ENCODE measurements at regions not wholly inside any gene's neighbourhood (a gene's known extent, or its start where the extent isn't known, plus 50 kb on each side); places are given as distances from the start of the nearest gene placed in this dataset.

- DNase-seq (no peak), ATAC-seq (ENCODE audit: low read depth) (no peak)
- H3K9ac ChIP-seq (ENCODE audit: low read length) = no peak overlapping the region
- H3K27me3 Mint-ChIP-seq = no peaks in the 10 kb centered on the region
- ChIA-PET POLR2A (no interaction called here), CTCF (no interaction called here)
- no peaks in the 10 kb centered on the region for H3K27me3 ChIP-seq (replicated peaks in 1 of 4; ENCODE audit: control extremely low read depth in 1 of 4, control insufficient read depth in 3 of 4, insufficient read depth in 4 of 4, low read length in 3 of 4)
- H3K9me3 Mint-ChIP-seq (ENCODE audit: insufficient read depth) = no peaks in the 10 kb centered on the region
- no peaks in the 10 kb centered on the region for H3K36me3 ChIP-seq (replicated peaks in 1 of 2; ENCODE audit: control extremely low read depth in 1 of 2, control insufficient read depth in 1 of 2, extremely low read depth in 1 of 2, insufficient read depth in 2 of 2, low read length in 1 of 2)
- H3K27ac ChIP-seq (ENCODE audit: low read length in 2 of 2) = no peak overlapping the region
- no peaks in the 10 kb centered on the region for H3K4me1 ChIP-seq (ENCODE audit: control insufficient read depth in 2 of 2, insufficient read depth in 2 of 2, low read length in 2 of 2)
- no peaks in the 10 kb centered on the region for H3K79me2 ChIP-seq (ENCODE audit: control insufficient read depth, insufficient read depth, low read length)
- H3K4me3 ChIP-seq (ENCODE audit: control extremely low read depth in 1 of 5, extremely low read depth in 1 of 5, insufficient read depth in 1 of 5, low read depth in 2 of 5, low read length in 4 of 5) = no peak overlapping the region
- intact Hi-C loops (cut with micrococcal nuclease) = no loop called here
- H2AFZ ChIP-seq (ENCODE audit: insufficient read depth, low read depth, low read length, poor library complexity, severe bottlenecking) = no peak overlapping the region
- no peak overlapping the region for H3K4me2 ChIP-seq (replicated peaks; ENCODE audit: low read depth, low read length, poor library complexity, severe bottlenecking)
- H3K27ac Mint-ChIP-seq = no peak overlapping the region
- no peaks in the 10 kb centered on the region for H4K20me1 ChIP-seq (ENCODE audit: control insufficient read depth, insufficient read depth, low read length, poor library complexity, severe bottlenecking)
- no peaks in the 10 kb centered on the region for H3K4me1 Mint-ChIP-seq
- H3K9me3 ChIP-seq (ENCODE audit: control extremely low read depth in 1 of 3, control insufficient read depth in 2 of 3, insufficient read depth in 1 of 3, low read length in 2 of 3) = no peaks in the 10 kb centered on the region
- H3K4me3 Mint-ChIP-seq = no peak overlapping the region
- WGBS (ENCODE audit: insufficient coverage) = 93% methylated on average over 3 of the region's 4 CpGs
- TF ChIP-seq, protein P1, sequence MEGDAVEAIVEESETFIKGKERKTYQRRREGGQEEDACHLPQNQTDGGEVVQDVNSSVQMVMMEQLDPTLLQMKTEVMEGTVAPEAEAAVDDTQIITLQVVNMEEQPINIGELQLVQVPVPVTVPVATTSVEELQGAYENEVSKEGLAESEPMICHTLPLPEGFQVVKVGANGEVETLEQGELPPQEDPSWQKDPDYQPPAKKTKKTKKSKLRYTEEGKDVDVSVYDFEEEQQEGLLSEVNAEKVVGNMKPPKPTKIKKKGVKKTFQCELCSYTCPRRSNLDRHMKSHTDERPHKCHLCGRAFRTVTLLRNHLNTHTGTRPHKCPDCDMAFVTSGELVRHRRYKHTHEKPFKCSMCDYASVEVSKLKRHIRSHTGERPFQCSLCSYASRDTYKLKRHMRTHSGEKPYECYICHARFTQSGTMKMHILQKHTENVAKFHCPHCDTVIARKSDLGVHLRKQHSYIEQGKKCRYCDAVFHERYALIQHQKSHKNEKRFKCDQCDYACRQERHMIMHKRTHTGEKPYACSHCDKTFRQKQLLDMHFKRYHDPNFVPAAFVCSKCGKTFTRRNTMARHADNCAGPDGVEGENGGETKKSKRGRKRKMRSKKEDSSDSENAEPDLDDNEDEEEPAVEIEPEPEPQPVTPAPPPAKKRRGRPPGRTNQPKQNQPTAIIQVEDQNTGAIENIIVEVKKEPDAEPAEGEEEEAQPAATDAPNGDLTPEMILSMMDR (IDR thresholded peaks at IDR 0.05) = no peak
- no peak for TF ChIP-seq EZH2 (IDR thresholded peaks at IDR 0.05; ENCODE audit: borderline replicate concordance, insufficient read depth, low read depth, low read length, poor library complexity, severe bottlenecking)
Measured at GRCh38 chr4:64559571-64559970, 150.3 kb upstream of the TECRL start.

DNA sequence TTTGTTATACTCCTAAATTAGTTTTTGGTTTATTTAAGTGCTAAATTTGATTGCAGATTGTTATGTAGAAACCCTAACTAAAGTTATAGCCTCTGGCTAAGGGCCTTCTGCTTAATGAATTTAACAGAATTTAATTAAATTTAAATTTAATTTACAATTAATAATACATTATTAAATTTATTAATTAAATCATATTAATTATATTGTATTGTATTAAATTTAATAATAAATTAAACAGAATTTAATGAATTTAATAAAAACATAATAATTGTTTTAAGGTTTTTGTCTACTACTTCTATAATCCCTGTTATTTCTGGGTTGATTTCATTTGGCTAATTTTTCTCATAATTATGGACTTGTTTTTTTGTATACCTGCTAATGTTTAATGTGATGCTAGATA, 141.9 kb upstream of the TECRL start:
- H3K79me2 ChIP-seq (ENCODE audit: control insufficient read depth, insufficient read depth, low read length) = no peaks in the 10 kb centered on the region
- DNase-seq (no peak), ATAC-seq (ENCODE audit: low read depth) (no peak)
- ChIA-PET POLR2A (no interaction called here), CTCF (no interaction called here)
- no peak overlapping the region for H3K27ac Mint-ChIP-seq
- H3K4me3 Mint-ChIP-seq = no peak overlapping the region
- H3K9me3 ChIP-seq (ENCODE audit: control extremely low read depth in 1 of 3, control insufficient read depth in 2 of 3, insufficient read depth in 1 of 3, low read length in 2 of 3) = no peaks in the 10 kb centered on the region
- H4K20me1 ChIP-seq (ENCODE audit: control insufficient read depth, insufficient read depth, low read length, poor library complexity, severe bottlenecking) = no peaks in the 10 kb centered on the region
- H3K27me3 ChIP-seq (replicated peaks in 1 of 4; ENCODE audit: control extremely low read depth in 1 of 4, control insufficient read depth in 3 of 4, insufficient read depth in 4 of 4, low read length in 3 of 4) = no peaks in the 10 kb centered on the region
- no peaks in the 10 kb centered on the region for H3K36me3 ChIP-seq (replicated peaks in 1 of 2; ENCODE audit: control extremely low read depth in 1 of 2, control insufficient read depth in 1 of 2, extremely low read depth in 1 of 2, insufficient read depth in 2 of 2, low read length in 1 of 2)
- no peak overlapping the region for H3K4me3 ChIP-seq (ENCODE audit: control extremely low read depth in 1 of 5, extremely low read depth in 1 of 5, insufficient read depth in 1 of 5, low read depth in 2 of 5, low read length in 4 of 5)
- no peaks in the 10 kb centered on the region for H3K4me1 Mint-ChIP-seq
- no peak overlapping the region for H3K4me2 ChIP-seq (replicated peaks; ENCODE audit: low read depth, low read length, poor library complexity, severe bottlenecking)
- no peak overlapping the region for H3K27ac ChIP-seq (ENCODE audit: low read length in 2 of 2)
- H2AFZ ChIP-seq (ENCODE audit: insufficient read depth, low read depth, low read length, poor library complexity, severe bottlenecking) = no peak overlapping the region
- no peak overlapping the region for H3K9ac ChIP-seq (ENCODE audit: low read length)
- no peaks in the 10 kb centered on the region for H3K27me3 Mint-ChIP-seq
- H3K4me1 ChIP-seq (ENCODE audit: control insufficient read depth in 2 of 2, insufficient read depth in 2 of 2, low read length in 2 of 2) = no peaks in the 10 kb centered on the region
- no peaks in the 10 kb centered on the region for H3K9me3 Mint-ChIP-seq (ENCODE audit: insufficient read depth)
- TF ChIP-seq EZH2 (IDR thresholded peaks at IDR 0.05; ENCODE audit: borderline replicate concordance, insufficient read depth, low read depth, low read length, poor library complexity, severe bottlenecking) = no peak
- TF ChIP-seq, protein P1 (IDR thresholded peaks at IDR 0.05) = no peak
- intact Hi-C loops (cut with micrococcal nuclease) = no loop called here

All from B cell (primary cell).